Choroid plexus epithelial cell (primary cell): ENCODE measurements at regions not wholly inside any gene's neighbourhood (a gene's known extent, or its start where the extent isn't known, plus 50 kb on each side); places are given as distances from the start of the nearest gene placed in this dataset.

Source experiments
- DNase-seq: peaks from one replicate; pipeline ENCODE4 v3.0.0-alpha.2; 2010; ENCODE audit warnings: low read depth
- H3K4me3 ChIP-seq: 2 replicates; pipeline ENCODE4 v1.5.1; 2011; ENCODE audit warnings: low read depth, mild to moderate bottlenecking, control low read depth, low read length, moderate library complexity
- TF ChIP-seq, protein P1 (sequence below): conservative IDR thresholded peaks from 2 replicates; pipeline ENCODE4 v1.5.1; 2011; ENCODE audit warnings: low read depth, mild to moderate bottlenecking, control low read depth, inconsistent platforms, low read length, moderate library complexity

DNA sequence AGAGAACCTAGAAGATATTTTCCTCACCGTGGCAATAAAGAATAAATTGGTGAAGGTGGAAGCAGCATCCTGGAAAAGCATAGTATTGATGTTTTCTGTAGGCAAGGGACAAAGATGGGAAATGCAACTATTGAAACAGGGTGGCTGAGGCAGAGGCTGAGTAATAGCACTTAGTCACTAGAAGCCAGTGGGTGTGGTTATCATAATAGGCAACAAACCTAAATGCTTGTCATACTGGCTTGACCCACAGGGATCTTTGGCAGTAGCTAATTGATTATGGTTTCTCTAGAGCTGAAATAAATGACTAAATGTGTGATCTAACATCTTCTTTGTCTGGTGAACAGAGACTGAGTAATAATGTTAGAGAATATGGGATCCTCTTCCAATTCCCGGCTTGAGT, 353.6 kb upstream of the RPS6KA3 start:
- DNase-seq, result no peak
- TF ChIP-seq, protein P1, sequence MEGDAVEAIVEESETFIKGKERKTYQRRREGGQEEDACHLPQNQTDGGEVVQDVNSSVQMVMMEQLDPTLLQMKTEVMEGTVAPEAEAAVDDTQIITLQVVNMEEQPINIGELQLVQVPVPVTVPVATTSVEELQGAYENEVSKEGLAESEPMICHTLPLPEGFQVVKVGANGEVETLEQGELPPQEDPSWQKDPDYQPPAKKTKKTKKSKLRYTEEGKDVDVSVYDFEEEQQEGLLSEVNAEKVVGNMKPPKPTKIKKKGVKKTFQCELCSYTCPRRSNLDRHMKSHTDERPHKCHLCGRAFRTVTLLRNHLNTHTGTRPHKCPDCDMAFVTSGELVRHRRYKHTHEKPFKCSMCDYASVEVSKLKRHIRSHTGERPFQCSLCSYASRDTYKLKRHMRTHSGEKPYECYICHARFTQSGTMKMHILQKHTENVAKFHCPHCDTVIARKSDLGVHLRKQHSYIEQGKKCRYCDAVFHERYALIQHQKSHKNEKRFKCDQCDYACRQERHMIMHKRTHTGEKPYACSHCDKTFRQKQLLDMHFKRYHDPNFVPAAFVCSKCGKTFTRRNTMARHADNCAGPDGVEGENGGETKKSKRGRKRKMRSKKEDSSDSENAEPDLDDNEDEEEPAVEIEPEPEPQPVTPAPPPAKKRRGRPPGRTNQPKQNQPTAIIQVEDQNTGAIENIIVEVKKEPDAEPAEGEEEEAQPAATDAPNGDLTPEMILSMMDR, result no peak
- H3K4me3 ChIP-seq, result no peak overlapping the region

DNA sequence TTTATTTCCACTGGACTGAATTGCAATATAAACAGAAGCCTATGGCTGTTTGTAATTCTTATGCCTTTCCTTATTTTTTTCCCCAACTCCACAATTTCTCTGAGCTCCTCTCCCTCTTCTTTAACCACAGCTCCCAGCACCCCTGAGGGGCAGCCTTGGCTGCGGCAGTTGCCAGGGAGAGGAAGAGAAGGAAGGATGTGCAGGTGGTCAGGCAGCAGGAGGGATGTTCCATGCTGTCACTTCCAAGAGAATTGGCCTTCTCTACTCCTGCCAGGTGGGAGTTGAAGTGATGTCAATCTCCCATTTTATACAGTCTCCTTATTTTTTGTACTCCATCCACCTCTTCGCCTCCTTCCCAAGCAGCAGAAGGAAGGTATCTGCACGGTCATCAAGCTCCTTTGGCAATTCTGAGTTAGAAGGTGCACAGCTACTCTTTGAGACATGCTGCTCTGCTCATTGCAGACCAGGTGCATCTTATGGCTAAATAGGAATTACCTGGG, 343.3 kb upstream of the RPS6KA3 start:
- DNase-seq, result no peak
- H3K4me3 ChIP-seq, result no peak overlapping the region

DNA sequence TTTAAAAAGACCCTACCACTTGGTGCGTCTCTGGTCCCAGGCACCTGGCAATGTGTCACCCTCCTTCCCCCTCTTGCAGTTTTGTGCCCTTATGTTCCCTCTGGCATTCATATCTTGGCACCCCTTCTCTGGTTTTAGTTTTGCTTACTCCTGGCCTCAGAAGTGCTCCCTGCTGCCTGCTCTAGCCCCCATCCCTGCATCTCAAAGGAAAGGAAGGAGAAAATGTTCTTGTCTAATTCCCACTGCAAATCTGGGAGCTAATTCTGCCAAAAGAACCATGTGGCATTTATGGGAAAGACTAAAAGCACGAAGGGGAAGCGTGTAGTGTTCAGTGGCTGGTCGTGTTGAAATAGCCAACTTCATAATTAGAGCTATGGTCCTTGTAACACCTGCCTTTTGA, 340.1 kb upstream of the RPS6KA3 start:
- no peak overlapping the region for H3K4me3 ChIP-seq
- TF ChIP-seq, protein P1, result no peak
- no peak for DNase-seq

More for the DNA sequence above, 343.3 kb upstream of the RPS6KA3 start:
- TF ChIP-seq, protein P1, result no peak

DNA sequence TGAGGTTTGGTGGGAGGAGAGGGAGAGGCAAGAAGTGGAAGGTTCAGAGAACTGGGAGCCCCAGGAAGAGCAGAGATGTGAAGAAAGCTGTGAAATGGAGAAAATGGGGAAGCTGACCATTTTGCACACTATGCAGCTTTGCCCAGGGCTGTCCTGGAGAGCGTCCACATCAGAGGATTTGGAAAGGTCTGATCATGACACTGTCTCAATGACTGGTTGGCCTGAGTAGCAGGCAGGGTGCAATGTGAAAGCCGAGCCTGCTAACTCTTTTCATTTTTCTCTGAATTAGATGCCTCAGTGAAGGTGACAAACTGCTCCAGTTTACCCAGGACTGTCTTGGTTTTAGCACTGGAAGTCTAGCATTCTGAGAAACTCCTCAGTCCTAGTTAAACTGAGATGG, 330.1 kb upstream of the RPS6KA3 start:
- DNase-seq, result no peak
- no peak overlapping the region for H3K4me3 ChIP-seq
- TF ChIP-seq, protein P1, result no peak

DNA sequence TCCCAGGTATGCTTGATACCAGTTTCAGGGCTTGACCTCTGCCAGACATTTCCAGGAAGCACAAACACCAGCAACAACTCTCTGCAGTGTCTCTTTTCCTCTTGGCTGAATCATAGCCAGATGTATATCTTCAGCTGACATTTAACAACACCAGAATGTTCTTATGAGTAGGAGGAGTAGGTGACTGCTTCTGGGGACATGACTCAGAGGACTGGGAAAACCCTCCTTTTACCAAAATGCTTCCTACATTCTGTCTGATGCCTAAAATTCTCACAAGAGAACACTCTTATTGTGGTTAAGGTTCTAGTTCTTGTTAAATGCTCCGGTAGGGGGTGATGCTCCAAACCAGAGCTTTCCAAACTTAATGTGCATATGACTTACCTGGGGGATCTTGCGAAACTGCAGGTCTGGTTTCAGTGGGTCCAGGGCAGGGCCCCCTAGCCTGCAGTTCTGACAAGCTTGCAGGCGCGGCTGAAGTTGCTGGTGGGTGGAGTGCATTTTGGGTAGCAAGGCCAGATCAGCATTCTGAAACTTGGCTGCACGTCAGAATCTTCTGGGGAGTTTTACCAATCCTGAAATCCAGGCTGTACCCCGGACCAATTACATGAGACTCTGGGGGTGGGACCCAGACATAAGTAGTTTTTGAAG, 329.3 kb upstream of the RPS6KA3 start:
- DNase-seq, result peak; percentile 2
- no peak overlapping the region for H3K4me3 ChIP-seq
- TF ChIP-seq, protein P1, result no peak

DNA sequence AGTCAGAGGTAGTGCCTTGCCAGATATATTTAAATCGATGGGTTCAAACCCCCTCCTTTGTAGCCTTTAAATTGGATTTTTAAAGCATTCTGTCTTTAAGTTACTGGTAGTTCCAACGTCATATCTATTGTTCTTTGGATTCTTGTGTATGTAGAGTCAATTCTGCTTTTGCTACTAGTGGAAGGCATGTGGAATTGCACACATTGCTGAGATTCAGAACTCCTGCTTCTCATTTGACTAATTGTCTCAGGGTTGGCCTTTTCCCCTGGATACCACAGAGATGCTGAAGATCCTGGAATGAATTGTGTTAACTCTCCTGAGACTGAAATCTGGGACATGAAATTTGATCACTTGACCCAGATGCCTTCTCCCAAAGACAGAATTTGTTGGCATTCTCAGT, 328.3 kb upstream of the RPS6KA3 start:
- TF ChIP-seq, protein P1, result peak; percentile 23
- DNase-seq, result peak; percentile 7
- no peak overlapping the region for H3K4me3 ChIP-seq

DNA sequence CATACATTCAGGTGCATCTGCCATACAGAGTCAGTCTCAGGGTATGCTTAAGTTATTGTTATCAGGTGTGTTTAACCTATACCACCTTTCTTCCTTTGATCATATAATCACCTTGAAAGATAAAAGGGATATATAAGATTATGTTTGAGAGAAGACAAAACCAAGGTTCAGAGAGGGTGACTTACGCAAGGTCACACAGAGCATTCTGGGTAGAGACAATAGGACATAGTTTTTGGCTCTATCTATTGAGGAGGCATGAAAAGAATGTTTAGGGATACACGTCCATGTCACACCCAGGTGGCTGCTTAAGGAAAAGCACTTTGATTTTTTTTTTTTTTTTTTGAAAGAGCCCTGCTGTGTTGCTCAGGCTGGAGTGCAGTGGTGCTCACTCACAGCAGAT, 327.1 kb upstream of the RPS6KA3 start:
- TF ChIP-seq, protein P1, result no peak
- DNase-seq, result no peak
- no peak overlapping the region for H3K4me3 ChIP-seq
